CD4-positive, alpha-beta T cell (primary cell): ENCODE measurements at regions not wholly inside any gene's neighbourhood (a gene's known extent, or its start where the extent isn't known, plus 50 kb on each side); places are given as distances from the start of the nearest gene placed in this dataset.

Experiments used
- ATAC-seq: fragments of 200-7000 bp; cut with Tn5 transposase; one replicate; pipeline ENCODE4 v1.10.0; 2022; ENCODE audit warnings: mild to moderate bottlenecking; ENCODE audit not compliant: poor library complexity
- CTCF ChIA-PET: fragments of 350-600 bp; sonication (Branson Sonifier 250); formaldehyde crosslinking; loops from one replicate; lab custom pipeline; 2021; ENCODE audit warnings: antibody characterized with exemption, inconsistent platforms; lab: Charles Lee
- POLR2A ChIA-PET: fragments of 350-600 bp; sonication (Branson Sonifier 250); formaldehyde crosslinking; loops from one replicate; lab custom pipeline; 2021; ENCODE audit warnings: antibody characterized with exemption, inconsistent platforms; lab: Charles Lee
- DNase-seq, 14 experiments: peaks; one replicate each; pipeline ENCODE4 v3.0.0-alpha.2; 2013 to 2020; ENCODE audit warnings: mixed read lengths in 2 of 14
- H3K27ac ChIP-seq, 2 donors: one replicate each; pipeline versions ENCODE4 v1.5.1 to v1.7.0; 2013; ENCODE audit warnings: low read length in 2 of 2, low read depth in 1 of 2, mild to moderate bottlenecking in 1 of 2
- H3K27me3 ChIP-seq, 2 experiments: 1 replicate in 1 of 2; 2 replicates in 1 of 2; pipeline versions ENCODE4 v1.6.1 to v1.7.0; 2013; ENCODE audit warnings: low read length in 2 of 2, control low read depth in 1 of 2, mild to moderate bottlenecking in 1 of 2, moderate library complexity in 1 of 2; ENCODE audit not compliant: insufficient read depth in 2 of 2, control insufficient read depth in 1 of 2
- H3K36me3 ChIP-seq: one replicate; pipeline ENCODE4 v1.6.1; 2013; ENCODE audit warnings: low read length, control low read depth; ENCODE audit not compliant: insufficient read depth
- H3K4me1 ChIP-seq: one replicate; pipeline ENCODE4 v1.6.1; 2013; ENCODE audit warnings: low read length, control low read depth; ENCODE audit not compliant: insufficient read depth
- H3K4me3 ChIP-seq: one replicate; pipeline ENCODE4 v1.5.1; 2013; ENCODE audit warnings: mild to moderate bottlenecking, low read length, moderate library complexity
- H3K9me3 ChIP-seq, 2 experiments: 1 replicate in 1 of 2; 2 replicates in 1 of 2; pipeline versions ENCODE4 v1.6.1 to v1.7.0; 2013; ENCODE audit warnings: low read length in 2 of 2, mild to moderate bottlenecking in 2 of 2, control low read depth in 1 of 2, moderate library complexity in 1 of 2; ENCODE audit not compliant: control insufficient read depth in 1 of 2, insufficient read depth in 1 of 2
- H3K27ac Mint-ChIP-seq: one replicate; pipeline ENCODE4 v1.8.0; 2020; ENCODE audit warnings: mixed read lengths
- H3K27me3 Mint-ChIP-seq: one replicate; pipeline ENCODE4 v1.8.0; 2021; ENCODE audit warnings: mixed read lengths
- H3K36me3 Mint-ChIP-seq: one replicate; pipeline ENCODE4 v1.8.0; 2021; ENCODE audit warnings: low read depth, mixed read lengths
- H3K4me1 Mint-ChIP-seq: one replicate; pipeline ENCODE4 v1.8.0; 2021; ENCODE audit warnings: low read depth, mixed read lengths
- H3K4me3 Mint-ChIP-seq: one replicate; pipeline ENCODE4 v1.8.0; 2020; ENCODE audit warnings: mild to moderate bottlenecking, mixed read lengths
- H3K9me3 Mint-ChIP-seq: one replicate; pipeline ENCODE4 v1.8.0; 2020; ENCODE audit warnings: mixed read lengths
- intact Hi-C, 2 experiments: fragments of 100-400 bp; cut with DNase I in 1 of 2; cut with micrococcal nuclease in 1 of 2; formaldehyde crosslinking; loops; one replicate each; pipeline versions ENCODE4 v1.15.1 to v1.9.0; 2023 to 2025; cut with DNase I, micrococcal nuclease
- TF ChIP-seq, protein P1 (sequence below): fragments of 200-600 bp; IDR thresholded peaks from one replicate; pipeline ENCODE4 v1.8.0; 2022; ENCODE audit warnings: antibody characterized with exemption, mild to moderate bottlenecking

DNA sequence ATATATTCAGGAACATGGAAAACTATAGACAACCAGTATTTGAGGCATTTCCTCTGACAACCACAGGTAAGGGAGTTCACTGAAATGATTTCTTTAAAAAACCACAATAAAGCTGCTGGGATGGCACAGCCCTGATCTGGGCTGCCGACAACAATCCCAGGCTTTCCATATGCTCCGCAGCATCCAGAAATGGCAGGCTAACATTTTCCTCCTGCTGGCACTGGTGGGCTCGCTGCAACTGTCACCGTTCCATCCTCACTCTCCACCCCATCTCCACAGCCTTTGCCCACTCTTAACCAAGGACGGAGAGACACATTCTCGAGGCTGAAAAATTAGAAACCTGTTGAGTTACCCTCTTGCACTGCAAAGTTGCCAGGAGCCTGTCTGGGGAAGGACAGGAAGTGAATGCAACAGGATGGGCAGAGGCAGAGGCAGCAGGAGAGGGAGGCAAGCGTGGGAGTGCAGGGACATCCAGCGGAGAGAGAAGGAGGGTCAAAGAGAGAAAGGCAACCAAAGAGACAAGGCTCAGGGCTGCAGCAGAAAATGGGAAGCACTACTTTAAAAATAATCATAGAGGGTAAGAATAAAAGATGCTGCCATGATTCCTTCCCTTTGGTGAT, 79.0 kb upstream of the ARRDC4 start:
- Histone ChIP-seq H3K4me3 (no peak overlapping the region), H3K27ac (no peak overlapping the region), H3K36me3 (no peaks in the 10 kb centered on the region), H3K27me3 (peaks cover 0 to 4% of the 10 kb centered on the region in 2 experiments), H3K9me3 (no peaks in the 10 kb centered on the region), H3K4me1 (no peaks in the 10 kb centered on the region)
- ChIA-PET POLR2A (no interaction called here), CTCF (no interaction called here)
- H3K4me3 Mint-ChIP-seq = no peak overlapping the region
- DNase-seq = no peak
- no peaks in the 10 kb centered on the region for H3K36me3 Mint-ChIP-seq
- peaks cover 35% of the 10 kb centered on the region for H3K27me3 Mint-ChIP-seq
- no peak for ATAC-seq
- TF ChIP-seq, protein P1, sequence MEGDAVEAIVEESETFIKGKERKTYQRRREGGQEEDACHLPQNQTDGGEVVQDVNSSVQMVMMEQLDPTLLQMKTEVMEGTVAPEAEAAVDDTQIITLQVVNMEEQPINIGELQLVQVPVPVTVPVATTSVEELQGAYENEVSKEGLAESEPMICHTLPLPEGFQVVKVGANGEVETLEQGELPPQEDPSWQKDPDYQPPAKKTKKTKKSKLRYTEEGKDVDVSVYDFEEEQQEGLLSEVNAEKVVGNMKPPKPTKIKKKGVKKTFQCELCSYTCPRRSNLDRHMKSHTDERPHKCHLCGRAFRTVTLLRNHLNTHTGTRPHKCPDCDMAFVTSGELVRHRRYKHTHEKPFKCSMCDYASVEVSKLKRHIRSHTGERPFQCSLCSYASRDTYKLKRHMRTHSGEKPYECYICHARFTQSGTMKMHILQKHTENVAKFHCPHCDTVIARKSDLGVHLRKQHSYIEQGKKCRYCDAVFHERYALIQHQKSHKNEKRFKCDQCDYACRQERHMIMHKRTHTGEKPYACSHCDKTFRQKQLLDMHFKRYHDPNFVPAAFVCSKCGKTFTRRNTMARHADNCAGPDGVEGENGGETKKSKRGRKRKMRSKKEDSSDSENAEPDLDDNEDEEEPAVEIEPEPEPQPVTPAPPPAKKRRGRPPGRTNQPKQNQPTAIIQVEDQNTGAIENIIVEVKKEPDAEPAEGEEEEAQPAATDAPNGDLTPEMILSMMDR = no peak
- H3K4me1 Mint-ChIP-seq = no peaks in the 10 kb centered on the region
- intact Hi-C loops = no loop called here
- no peak overlapping the region for H3K27ac Mint-ChIP-seq
- H3K9me3 Mint-ChIP-seq = no peaks in the 10 kb centered on the region

DNA sequence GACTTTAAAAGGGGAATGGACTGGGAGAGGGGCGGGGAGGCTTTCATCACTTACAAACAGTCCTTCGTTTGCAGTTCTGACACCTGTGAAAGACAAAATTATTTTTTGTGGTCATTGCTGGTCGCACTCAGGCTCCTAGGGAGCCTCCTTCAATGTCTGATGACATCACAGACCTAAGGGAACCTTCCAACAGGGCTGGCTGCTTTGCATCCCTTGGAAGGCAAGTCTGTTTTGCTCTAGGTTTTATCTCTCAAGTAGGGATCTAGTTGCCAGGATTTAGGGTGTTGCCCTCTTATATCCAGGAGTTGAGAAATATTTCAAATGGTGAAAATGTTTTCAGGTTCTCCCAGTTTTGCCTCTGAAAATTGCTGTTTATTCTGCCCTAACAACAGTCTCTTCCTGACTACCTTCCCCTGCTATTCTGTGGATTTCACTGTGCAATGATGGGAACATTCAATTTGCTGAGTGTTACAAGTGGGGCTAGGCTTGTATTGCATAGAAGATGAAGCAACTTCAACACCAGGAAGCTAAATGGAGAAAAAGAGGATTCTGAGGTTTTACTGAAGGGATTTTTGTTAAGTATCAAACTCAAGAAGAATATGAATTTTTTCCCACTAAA, 75.9 kb upstream of the ARRDC4 start:
- Mint-ChIP-seq H3K27ac (no peak overlapping the region), H3K36me3 (no peaks in the 10 kb centered on the region), H3K9me3 (no peaks in the 10 kb centered on the region), H3K4me3 (no peak overlapping the region), H3K4me1 (no peaks in the 10 kb centered on the region), H3K27me3 (peaks cover 25% of the 10 kb centered on the region)
- ChIA-PET POLR2A (no interaction called here), CTCF (no interaction called here)
- Histone ChIP-seq H3K27me3 (peaks cover 0 to 4% of the 10 kb centered on the region in 2 experiments), H3K27ac (no peak overlapping the region), H3K4me3 (no peak overlapping the region), H3K9me3 (no peaks in the 10 kb centered on the region), H3K4me1 (no peaks in the 10 kb centered on the region), H3K36me3 (no peaks in the 10 kb centered on the region)
- ATAC-seq (no peak), DNase-seq (no peak)
- intact Hi-C loops = no loop called here
- TF ChIP-seq, protein P1 = no peak

DNA sequence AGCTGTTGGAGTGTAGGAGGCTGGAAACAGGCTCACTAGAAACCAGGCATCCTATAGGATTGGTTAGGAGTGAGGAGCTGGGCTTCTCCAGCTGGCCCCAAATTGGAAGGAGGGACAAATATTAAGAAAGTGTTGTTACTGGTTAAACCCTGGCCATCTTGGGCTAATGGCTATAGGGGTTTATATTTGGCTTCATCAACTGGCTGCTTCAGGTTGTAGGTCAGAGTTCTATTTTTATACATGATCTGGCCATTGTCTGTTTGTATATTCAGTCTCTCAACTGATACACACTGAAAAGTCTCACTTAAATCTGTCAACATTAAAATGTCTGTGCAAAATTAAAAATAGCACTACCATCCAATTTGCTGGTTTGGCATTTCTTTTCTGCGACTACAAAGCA, 70.2 kb upstream of the ARRDC4 start:
- H3K36me3 Mint-ChIP-seq = no peaks in the 10 kb centered on the region
- Histone ChIP-seq H3K27me3 (peaks cover 0 to 4% of the 10 kb centered on the region in 2 experiments), H3K36me3 (no peaks in the 10 kb centered on the region), H3K4me3 (no peak overlapping the region), H3K27ac (no peak overlapping the region), H3K4me1 (no peaks in the 10 kb centered on the region), H3K9me3 (peaks cover 0 to 7% of the 10 kb centered on the region in 2 experiments)
- no peaks in the 10 kb centered on the region for H3K4me1 Mint-ChIP-seq
- intact Hi-C loops = no loop called here
- ATAC-seq (no peak), DNase-seq (no peak)
- ChIA-PET CTCF (no interaction called here), POLR2A (no interaction called here)
- H3K4me3 Mint-ChIP-seq = no peak overlapping the region
- no peak overlapping the region for H3K27ac Mint-ChIP-seq
- no peaks in the 10 kb centered on the region for H3K9me3 Mint-ChIP-seq
- TF ChIP-seq, protein P1 = no peak
- peaks cover 9% of the 10 kb centered on the region for H3K27me3 Mint-ChIP-seq
